Esophagus squamous epithelium (tissue), 5 donors: ENCODE measurements at regions not wholly inside any gene's neighbourhood (a gene's known extent, or its start where the extent isn't known, plus 50 kb on each side); places are given as distances from the start of the nearest gene placed in this dataset.

Experiments
- DNase-seq: peaks from one replicate; lab custom pipeline; 2025; lab: John Stamatoyannopoulos, UW
- H3K27ac ChIP-seq, 4 donors: fragments of 200-600 bp; sonication (generic); one replicate each; pipeline ENCODE4 v1.5.1; 2016 to 2019; ENCODE audit warnings: mild to moderate bottlenecking in 1 of 4
- H3K27me3 ChIP-seq, 4 donors: fragments of 200-600 bp; sonication (generic); 1 replicate in 3 of 4; 2 replicates in 1 of 4; pipeline versions ENCODE4 v1.5.1 to v1.6.0; 2017 to 2021; ENCODE audit warnings: antibody characterized with exemption in 1 of 4
- H3K36me3 ChIP-seq, 3 donors: fragments of 200-600 bp; sonication (generic); one replicate each; pipeline ENCODE4 v1.5.1; 2016 to 2019
- H3K4me1 ChIP-seq, 3 donors: fragments of 200-600 bp; sonication (generic); one replicate each; pipeline ENCODE4 v1.5.1; 2017 to 2019
- H3K4me3 ChIP-seq, 4 donors: fragments of 200-600 bp; sonication (generic); 1 replicate in 3 of 4; 2 replicates in 1 of 4; pipeline ENCODE4 v1.5.1; 2016 to 2019; ENCODE audit warnings: mild to moderate bottlenecking in 2 of 4, moderate library complexity in 1 of 4
- H3K9me3 ChIP-seq, 3 donors: fragments of 200-600 bp; sonication (generic); one replicate each; pipeline ENCODE4 v1.5.1; 2016 to 2019
- CTCF ChIP-seq, 6 experiments: fragments of 450-650 bp in 4 of 6; fragments of 200-600 bp in 2 of 6; sonication (generic) in 2 of 6; IDR thresholded peaks; one replicate each; pipeline ENCODE4 v1.5.1; 2016 to 2019; ENCODE audit warnings: antibody characterized with exemption in 6 of 6, mild to moderate bottlenecking in 4 of 6, moderate library complexity in 4 of 6
- POLR2A ChIP-seq, 4 donors: fragments of 450-650 bp; IDR thresholded peaks; one replicate each; pipeline ENCODE4 v1.6.1; 2017; ENCODE audit warnings: antibody characterized with exemption in 4 of 4, mild to moderate bottlenecking in 4 of 4, moderate library complexity in 3 of 4
- WGBS, 2 donors: methylation state at CpG; one replicate each; pipeline ENCODE4 v1.1.5; 2018; 5-methylcytosine and 5-hydroxymethylcytosine counted together
- intact Hi-C: fragments of 100-400 bp; cut with DNase I; formaldehyde crosslinking; loops from one replicate; pipeline ENCODE4 v1.15.0; 2022
- donor health status: DM: yes; HTN: yes; CAD: no.

- Histone ChIP-seq H3K36me3 (no peaks in the 10 kb centered on the region), H3K4me3 (no peak overlapping the region)
- TF ChIP-seq POLR2A (IDR thresholded peaks at IDR 0.05) (no peak), CTCF (IDR thresholded peaks at IDR 0.05) (no peak)
These were observed 119.2 kb upstream of the CNTN1 start for GRCh38 chr12:40573024-40573423.

GRCh38 chr12:40575987-40576386 lies 116.3 kb upstream of the CNTN1 start:
- intact Hi-C loops, result no loop called here
- Histone ChIP-seq H3K27me3 (no peaks in the 10 kb centered on the region), H3K9me3 (no peaks in the 10 kb centered on the region), H3K4me1 (no peaks in the 10 kb centered on the region), H3K4me3 (no peak overlapping the region), H3K27ac (no peak overlapping the region), H3K36me3 (no peaks in the 10 kb centered on the region)
- no peak for TF ChIP-seq CTCF (IDR thresholded peaks at IDR 0.05)
- no peak for TF ChIP-seq POLR2A (IDR thresholded peaks at IDR 0.05)
- no peak for DNase-seq

More at GRCh38 chr12:40573024-40573423, 119.2 kb upstream of the CNTN1 start:
- H3K27ac ChIP-seq, result no peak overlapping the region
- H3K4me1 ChIP-seq, result no peaks in the 10 kb centered on the region
- no peaks in the 10 kb centered on the region for H3K9me3 ChIP-seq
- intact Hi-C loops, result no loop called here
- DNase-seq, result no peak
- H3K27me3 ChIP-seq, result no peaks in the 10 kb centered on the region

- DNase-seq, result no peak
- intact Hi-C loops, result no loop called here
- H3K4me3 ChIP-seq, result no peak overlapping the region
- H3K27me3 ChIP-seq, result no peaks in the 10 kb centered on the region
- no peaks in the 10 kb centered on the region for H3K36me3 ChIP-seq
- H3K27ac ChIP-seq, result no peak overlapping the region
- no peaks in the 10 kb centered on the region for H3K9me3 ChIP-seq
- no peaks in the 10 kb centered on the region for H3K4me1 ChIP-seq
- 52% methylated on average over 1 of the region's 1 CpG for WGBS, 2 donors
- TF ChIP-seq CTCF (IDR thresholded peaks at IDR 0.05), result no peak
- TF ChIP-seq POLR2A (IDR thresholded peaks at IDR 0.05), result no peak
These were observed 114.4 kb upstream of the CNTN1 start for GRCh38 chr12:40577834-40578233.

- Histone ChIP-seq H3K4me3 (no peak overlapping the region), H3K4me1 (no peaks in the 10 kb centered on the region), H3K36me3 (no peaks in the 10 kb centered on the region), H3K27ac (no peak overlapping the region), H3K9me3 (no peaks in the 10 kb centered on the region), H3K27me3 (no peaks in the 10 kb centered on the region)
- WGBS, 2 donors, result 63 to 88% methylated on average over 1 of the region's 1 CpG
- TF ChIP-seq POLR2A (IDR thresholded peaks at IDR 0.05) (no peak), CTCF (IDR thresholded peaks at IDR 0.05) (no peak)
- DNase-seq, result no peak
- intact Hi-C loops, result no loop called here
These were observed 112.6 kb upstream of the CNTN1 start for GRCh38 chr12:40579687-40580086.

- Histone ChIP-seq H3K27ac (no peak overlapping the region), H3K9me3 (no peaks in the 10 kb centered on the region), H3K27me3 (no peaks in the 10 kb centered on the region), H3K36me3 (no peaks in the 10 kb centered on the region), H3K4me3 (no peak overlapping the region), H3K4me1 (no peaks in the 10 kb centered on the region)
- DNase-seq, result no peak
- intact Hi-C loops, result no loop called here
- no peak for TF ChIP-seq POLR2A (IDR thresholded peaks at IDR 0.05)
- TF ChIP-seq CTCF (IDR thresholded peaks at IDR 0.05), result no peak
- 94% methylated on average over 2 of the region's 2 CpGs for WGBS, 2 donors
These were observed 111.9 kb upstream of the CNTN1 start for GRCh38 chr12:40580346-40580745.
